ENCODE measurements at regions not wholly inside any gene's neighbourhood (a gene's known extent, or its start where the extent isn't known, plus 50 kb on each side); places are given as distances from the start of the nearest gene placed in this dataset.

GRCh38 chr18:51915176-51915575 is 424.8 kb upstream of the DCC start:
- TF ChIP-seq ESRRA (IDR thresholded peaks at IDR 0.05; ENCODE audit: borderline replicate concordance, low read length) (no peak), CTCF (IDR thresholded peaks at IDR 0.05) (no peak), KDM5A (IDR thresholded peaks at IDR 0.05) (no peak), KDM1A (IDR thresholded peaks at IDR 0.05; ENCODE audit: low read depth) (no peak), BCL3 (IDR thresholded peaks at IDR 0.05) (no peak)

Measured in A549 (cell line).